AG10803 (cell line): ENCODE measurements at regions not wholly inside any gene's neighbourhood (a gene's known extent, or its start where the extent isn't known, plus 50 kb on each side); places are given as distances from the start of the nearest gene placed in this dataset.
A peak's percentile ranks its signal among the peaks of the same experiment; 100 is the strongest.

Experiments
- DNase-seq: peaks from one replicate; pipeline ENCODE4 v3.0.0; 2010; ENCODE audit warnings: low read depth
- H3K4me3 ChIP-seq: 2 replicates; pipeline ENCODE4 v1.5.1; 2011; ENCODE audit warnings: mild to moderate bottlenecking, low read length, control low read depth
- CTCF ChIP-seq: conservative IDR thresholded peaks from 2 replicates; pipeline ENCODE4 v1.5.1; 2011; ENCODE audit warnings: mild to moderate bottlenecking, low read length, control low read depth, inconsistent platforms

GRCh38 chr2:120845277-120845676 is 109.6 kb downstream of the GLI2 start:
- TF ChIP-seq CTCF: no peak
- no peak overlapping the region for H3K4me3 ChIP-seq
- peak; percentile 58 for DNase-seq

DNA sequence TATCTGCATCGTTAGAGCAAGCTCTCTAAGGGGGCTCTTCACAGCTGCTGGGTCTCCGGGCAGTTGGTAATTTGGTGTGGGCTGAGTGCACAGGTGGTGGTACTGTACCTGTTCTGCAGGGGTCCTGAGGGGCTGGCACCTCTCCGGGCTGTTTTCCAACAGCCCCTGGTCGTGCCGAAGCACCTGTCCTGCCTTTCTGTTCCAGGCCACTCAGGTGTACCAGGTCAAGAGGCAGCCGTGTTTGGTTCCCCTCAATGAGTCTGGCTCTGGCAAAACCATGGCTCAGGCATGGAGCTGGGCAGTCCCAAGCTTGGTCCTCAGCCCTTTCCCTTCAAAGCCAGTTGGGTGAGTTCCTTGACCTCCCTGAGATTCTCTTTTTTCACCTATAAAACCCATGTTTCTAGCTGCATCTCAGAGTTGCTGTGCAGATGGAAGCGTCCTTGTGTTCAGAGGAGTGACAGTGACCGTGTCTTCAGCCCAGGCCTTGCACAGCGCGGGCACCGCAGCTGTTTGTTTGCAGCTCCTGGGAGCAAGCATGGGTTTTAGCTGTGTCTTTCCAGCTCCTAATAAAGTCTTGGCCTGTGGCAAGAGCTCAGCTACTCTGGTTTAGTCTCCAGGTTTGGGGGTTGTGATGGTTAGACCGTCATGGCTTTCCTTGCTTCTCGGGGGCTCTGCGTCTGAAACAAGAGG is 110.9 kb downstream of the GLI2 start:
- TF ChIP-seq CTCF: no peak
- H3K4me3 ChIP-seq: no peak overlapping the region
- no peak for DNase-seq

- TF ChIP-seq CTCF: no peak
- H3K4me3 ChIP-seq: no peak overlapping the region
- peak; percentile 30 for DNase-seq
Measured at GRCh38 chr2:120847700-120848321, 112.1 kb downstream of the GLI2 start.

GRCh38 chr2:120849278-120849677 is 113.6 kb downstream of the GLI2 start:
- no peak overlapping the region for H3K4me3 ChIP-seq
- TF ChIP-seq CTCF: no peak
- DNase-seq: no peak

GRCh38 chr2:120850551-120850950 is 114.9 kb downstream of the GLI2 start:
- no peak overlapping the region for H3K4me3 ChIP-seq
- TF ChIP-seq CTCF: no peak
- DNase-seq: no peak

GRCh38 chr2:120851116-120851773 is 115.6 kb downstream of the GLI2 start:
- no peak for DNase-seq
- no peak overlapping the region for H3K4me3 ChIP-seq
- TF ChIP-seq CTCF: no peak

- H3K4me3 ChIP-seq: no peak overlapping the region
- peak; percentile 20 for DNase-seq
- no peak for TF ChIP-seq CTCF
Measured at GRCh38 chr2:120852200-120852815, 116.6 kb downstream of the GLI2 start.
